ENCODE measurements at regions not wholly inside any gene's neighbourhood (a gene's known extent, or its start where the extent isn't known, plus 50 kb on each side); places are given as distances from the start of the nearest gene placed in this dataset.

DNA sequence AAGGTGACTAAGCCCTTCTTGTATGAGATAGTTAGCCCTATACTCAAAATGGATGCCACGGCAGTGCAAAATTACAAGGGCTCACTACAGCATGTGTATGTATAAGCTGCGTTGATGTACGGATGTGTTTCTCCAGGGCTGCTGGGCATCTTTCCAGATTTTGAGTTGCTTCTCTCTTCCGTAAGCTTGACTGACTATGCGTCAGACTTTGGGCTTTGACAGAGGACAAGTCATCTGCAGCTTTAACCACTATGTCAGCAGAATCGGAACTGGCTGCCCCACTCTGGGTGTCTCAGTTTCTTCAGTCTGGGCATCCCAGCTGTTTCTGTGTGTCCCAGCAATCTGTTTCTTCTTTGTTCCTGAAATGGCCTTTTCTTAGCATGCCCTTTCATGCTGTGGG, 241.6 kb downstream of the BTBD3 start:
- TF ChIP-seq NFIC (IDR thresholded peaks at IDR 0.05), result no peak
- TF ChIP-seq EGR1 (IDR thresholded peaks at IDR 0.05), result no peak
- no peak for TF ChIP-seq MAX (IDR thresholded peaks at IDR 0.05)
- no peak for TF ChIP-seq CEBPB (IDR thresholded peaks at IDR 0.05)
- TF ChIP-seq YY1 (IDR thresholded peaks at IDR 0.05; ENCODE audit: low read depth), result no peak
- no peak for TF ChIP-seq TAF1 (IDR thresholded peaks at IDR 0.05; ENCODE audit: low read depth)
- TF ChIP-seq EP300 (IDR thresholded peaks at IDR 0.05; ENCODE audit: borderline replicate concordance), result no peak
- no peak for TF ChIP-seq TEAD4 (IDR thresholded peaks at IDR 0.05)
- no peak for TF ChIP-seq RAD21 (IDR thresholded peaks at IDR 0.05; ENCODE audit: low read depth)
- TF ChIP-seq TCF12 (IDR thresholded peaks at IDR 0.05; ENCODE audit: low read depth), result no peak
- no peak for TF ChIP-seq USF1 (IDR thresholded peaks at IDR 0.05)
- TF ChIP-seq REST (IDR thresholded peaks at IDR 0.05; ENCODE audit: low read depth), result no peak
- TF ChIP-seq ZBTB7A (IDR thresholded peaks at IDR 0.05; ENCODE audit: low read depth), result no peak
- TF ChIP-seq FOXM1 (IDR thresholded peaks at IDR 0.05; ENCODE audit: borderline replicate concordance, low read depth), result no peak

GRCh38 chr20:12161734-12162133, 244.0 kb downstream of the BTBD3 start:
- TF ChIP-seq EP300 (IDR thresholded peaks at IDR 0.05; ENCODE audit: borderline replicate concordance), result no peak
- no peak for TF ChIP-seq REST (IDR thresholded peaks at IDR 0.05; ENCODE audit: low read depth)
- TF ChIP-seq CEBPB (IDR thresholded peaks at IDR 0.05), result no peak
- TF ChIP-seq NFIC (IDR thresholded peaks at IDR 0.05), result no peak
- TF ChIP-seq TEAD4 (IDR thresholded peaks at IDR 0.05), result no peak

DNA sequence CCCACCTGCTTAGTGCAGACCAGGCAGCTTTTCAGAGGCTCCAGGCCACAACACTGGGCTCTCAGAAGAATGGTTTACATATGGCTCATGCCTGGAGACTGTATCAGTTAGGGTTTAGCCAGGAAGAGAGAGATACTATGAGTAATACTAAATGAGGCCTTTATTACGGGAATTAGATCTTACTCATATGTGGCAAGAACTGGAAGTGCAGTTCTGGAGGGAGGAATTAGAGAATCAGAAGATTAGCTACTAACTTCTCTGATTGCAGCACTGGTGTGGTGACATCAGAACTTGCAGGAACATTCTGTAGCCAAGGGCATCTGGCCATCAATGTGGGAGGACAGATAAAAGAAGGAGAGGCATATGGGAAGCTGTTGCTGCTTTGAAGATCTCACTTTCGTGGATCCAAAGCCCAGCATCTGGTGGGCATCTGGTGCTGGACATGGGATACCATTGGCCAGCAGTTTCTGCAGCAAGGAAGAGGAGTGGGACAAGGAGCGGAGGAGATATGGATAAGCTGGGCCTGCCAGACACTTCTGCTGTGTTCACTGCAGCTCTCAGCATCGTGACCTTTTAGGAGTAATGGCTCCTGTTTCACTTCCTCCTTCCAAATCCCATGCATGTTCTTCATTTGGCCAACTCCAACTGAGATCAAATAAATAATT, 248.5 kb downstream of the BTBD3 start:
- TF ChIP-seq TCF12 (IDR thresholded peaks at IDR 0.05; ENCODE audit: low read depth), result no peak
- TF ChIP-seq CREB1 (IDR thresholded peaks at IDR 0.05; ENCODE audit: low read depth), result no peak
- no peak for TF ChIP-seq YY1 (IDR thresholded peaks at IDR 0.05; ENCODE audit: low read depth)
- no peak for TF ChIP-seq FOXM1 (IDR thresholded peaks at IDR 0.05; ENCODE audit: borderline replicate concordance, low read depth)
- TF ChIP-seq RAD21 (IDR thresholded peaks at IDR 0.05; ENCODE audit: low read depth), result no peak
- no peak for TF ChIP-seq ZBTB7A (IDR thresholded peaks at IDR 0.05; ENCODE audit: low read depth)
- no peak for TF ChIP-seq EGR1 (IDR thresholded peaks at IDR 0.05)
- TF ChIP-seq TEAD4 (IDR thresholded peaks at IDR 0.05), result no peak
- TF ChIP-seq USF1 (IDR thresholded peaks at IDR 0.05), result no peak
- TF ChIP-seq MAX (IDR thresholded peaks at IDR 0.05), result no peak
- no peak for TF ChIP-seq REST (IDR thresholded peaks at IDR 0.05; ENCODE audit: low read depth)
- TF ChIP-seq TAF1 (IDR thresholded peaks at IDR 0.05; ENCODE audit: low read depth), result no peak
- TF ChIP-seq CEBPB (IDR thresholded peaks at IDR 0.05), result no peak
- no peak for TF ChIP-seq EP300 (IDR thresholded peaks at IDR 0.05; ENCODE audit: borderline replicate concordance)
- no peak for TF ChIP-seq NFIC (IDR thresholded peaks at IDR 0.05)

GRCh38 chr20:12170406-12170805, 252.7 kb downstream of the BTBD3 start:
- no peak for TF ChIP-seq CEBPB (IDR thresholded peaks at IDR 0.05)
- TF ChIP-seq USF1 (IDR thresholded peaks at IDR 0.05), result no peak
- no peak for TF ChIP-seq EGR1 (IDR thresholded peaks at IDR 0.05)
- no peak for TF ChIP-seq CREB1 (IDR thresholded peaks at IDR 0.05; ENCODE audit: low read depth)
- TF ChIP-seq REST (IDR thresholded peaks at IDR 0.05; ENCODE audit: low read depth), result no peak
- no peak for TF ChIP-seq MAX (IDR thresholded peaks at IDR 0.05)
- TF ChIP-seq NFIC (IDR thresholded peaks at IDR 0.05), result no peak
- no peak for TF ChIP-seq TCF12 (IDR thresholded peaks at IDR 0.05; ENCODE audit: low read depth)
- TF ChIP-seq TAF1 (IDR thresholded peaks at IDR 0.05; ENCODE audit: low read depth), result no peak
- no peak for TF ChIP-seq YY1 (IDR thresholded peaks at IDR 0.05; ENCODE audit: low read depth)
- TF ChIP-seq EP300 (IDR thresholded peaks at IDR 0.05; ENCODE audit: borderline replicate concordance), result no peak
- no peak for TF ChIP-seq FOXM1 (IDR thresholded peaks at IDR 0.05; ENCODE audit: borderline replicate concordance, low read depth)
- no peak for TF ChIP-seq ZBTB7A (IDR thresholded peaks at IDR 0.05; ENCODE audit: low read depth)
- TF ChIP-seq TEAD4 (IDR thresholded peaks at IDR 0.05), result no peak

Measured in Ishikawa (cell line).